DMS 273 (cell line): ENCODE measurements at regions not wholly inside any gene's neighbourhood (a gene's known extent, or its start where the extent isn't known, plus 50 kb on each side); places are given as distances from the start of the nearest gene placed in this dataset.

Source experiments
- DNase-seq: peaks from one replicate; lab custom pipeline; 2025; ENCODE audit not compliant: unreplicated experiment; lab: John Stamatoyannopoulos, UW

DNA sequence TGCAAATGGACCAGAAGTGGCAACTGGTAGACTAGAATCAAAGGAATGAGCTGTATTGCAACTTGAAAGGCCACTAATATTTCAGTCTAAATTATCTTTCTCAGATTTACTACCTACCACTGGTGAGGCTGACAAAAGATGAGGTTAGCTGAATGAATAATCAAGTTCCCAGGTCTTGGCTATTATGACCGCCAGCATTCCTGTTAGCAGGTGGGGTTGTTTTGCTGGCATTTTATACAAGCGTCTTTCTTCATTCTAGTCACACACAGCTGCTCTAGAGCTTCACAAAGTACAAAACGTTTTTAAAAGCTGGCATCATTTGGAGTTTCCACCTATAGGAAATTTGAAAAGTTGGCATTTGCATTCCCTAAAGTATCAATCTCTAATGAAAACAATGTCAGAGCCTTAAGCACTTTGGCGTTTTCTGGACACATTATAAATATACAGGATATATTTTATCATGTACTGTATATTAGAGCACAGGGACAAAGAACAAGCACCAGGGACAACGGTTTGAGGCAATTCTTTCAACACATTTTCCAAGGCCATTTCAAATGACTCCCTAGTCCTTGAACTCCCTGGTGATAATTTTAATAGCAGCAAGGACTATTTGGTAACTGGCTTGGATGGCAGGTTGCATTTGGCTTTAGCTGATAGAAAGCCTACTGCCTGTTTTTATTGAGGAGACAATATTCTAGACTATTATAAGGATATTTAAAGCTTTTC, 410.2 kb upstream of the CHST9 start:
- DNase-seq = no peak

DNA sequence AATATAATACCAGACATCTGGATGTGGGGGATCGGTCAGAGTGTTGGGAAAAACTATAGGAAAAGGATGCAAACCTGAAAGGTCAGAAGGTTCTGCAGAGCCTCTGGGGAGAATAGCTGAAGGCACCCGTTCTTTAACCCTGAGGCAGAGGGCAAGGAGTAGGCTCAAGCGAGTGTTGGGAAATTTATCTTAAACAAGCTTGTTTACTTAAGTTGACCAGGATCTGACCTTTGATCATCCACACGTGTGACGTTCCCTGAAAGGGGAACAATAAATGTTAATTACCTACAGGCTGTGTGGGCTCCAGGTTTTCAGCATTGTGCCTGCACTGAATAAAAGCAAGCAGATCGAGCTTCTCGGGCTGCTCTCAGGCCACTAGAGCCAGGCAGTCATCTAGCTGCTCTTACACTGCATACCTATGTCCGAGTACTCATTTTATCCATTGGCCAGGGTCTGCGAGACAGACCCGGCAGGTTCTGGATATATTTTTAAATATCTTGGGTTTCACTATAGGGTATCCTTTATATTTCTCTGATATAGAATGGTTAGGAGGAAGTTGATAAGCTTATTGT, 400.6 kb upstream of the CHST9 start:
- DNase-seq = no peak

DNA sequence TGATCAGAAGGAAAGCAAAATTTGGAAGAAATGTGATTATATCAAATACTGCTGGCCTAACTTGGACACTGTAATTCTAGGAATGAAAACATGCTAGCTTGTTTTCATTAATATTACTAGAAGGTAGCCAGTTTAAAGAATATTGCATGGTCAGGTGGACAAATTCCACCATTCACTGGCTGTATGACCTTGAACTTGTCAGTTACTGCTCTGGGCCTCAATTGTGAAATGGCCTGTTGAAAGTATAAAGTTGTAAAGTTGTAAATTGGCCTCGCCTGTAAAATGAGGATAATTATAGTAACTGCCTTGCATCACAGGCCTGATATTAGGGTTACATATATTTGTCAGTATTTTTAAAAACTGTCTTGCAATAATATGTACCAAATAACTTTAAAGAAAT, 398.4 kb upstream of the CHST9 start:
- no peak for DNase-seq

DNA sequence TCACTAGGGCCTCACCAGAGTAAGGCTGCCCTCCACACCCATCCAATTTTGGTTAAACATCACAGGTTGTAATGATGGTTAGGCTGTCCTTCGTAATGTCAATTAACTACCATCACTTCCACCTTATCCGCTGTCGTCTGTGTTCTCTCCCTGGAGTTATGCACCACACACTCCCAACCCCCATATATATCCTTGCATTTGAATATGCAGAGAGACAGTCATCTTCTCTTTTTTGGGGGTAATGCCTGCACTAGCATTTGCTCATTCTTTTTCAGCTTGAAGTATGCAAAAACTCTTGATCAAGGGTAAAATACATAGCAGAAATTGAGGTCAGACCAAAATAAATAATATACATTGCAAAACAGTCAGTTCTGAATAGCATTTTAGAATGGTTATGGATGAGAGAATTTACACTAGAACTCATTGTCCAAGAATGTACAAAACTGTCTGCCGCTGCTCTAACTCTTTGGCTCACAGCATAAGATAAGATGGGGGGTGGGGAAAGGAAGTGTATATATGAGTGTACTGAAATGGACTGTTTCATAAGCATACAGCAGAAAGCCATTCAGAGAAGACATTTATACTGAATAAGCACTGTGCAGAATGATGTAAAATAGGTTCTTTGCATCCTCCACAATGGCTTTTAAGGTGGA, 397.8 kb upstream of the CHST9 start:
- DNase-seq = no peak

DNA sequence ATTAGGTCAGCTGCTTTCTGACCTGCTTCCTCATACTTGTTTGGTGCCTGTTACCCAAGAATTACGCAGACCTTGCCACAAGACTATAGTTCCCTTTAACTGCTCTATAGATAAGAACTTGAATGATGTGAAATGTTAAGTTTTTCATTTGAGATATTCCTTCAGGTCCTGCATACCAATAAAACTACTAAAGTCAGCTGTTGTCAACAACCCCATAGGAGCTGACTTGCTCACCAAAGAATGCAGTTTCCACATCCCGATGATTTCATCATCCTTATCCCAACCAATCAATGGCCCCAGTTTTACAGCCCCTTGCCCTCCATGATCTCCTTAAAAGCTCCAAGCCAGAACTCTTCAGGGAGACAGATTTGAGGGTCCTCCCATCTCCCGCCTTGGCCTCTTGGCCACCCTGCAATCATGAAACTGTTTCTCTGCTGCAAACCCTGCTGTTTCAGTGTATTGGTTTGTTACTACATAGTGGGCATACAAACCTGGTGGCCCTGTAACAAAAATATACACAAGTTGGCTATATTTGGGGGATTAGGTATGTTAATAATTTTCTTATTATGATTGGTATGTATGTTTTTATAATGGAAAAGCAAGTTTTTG, 396.3 kb upstream of the CHST9 start:
- no peak for DNase-seq

DNA sequence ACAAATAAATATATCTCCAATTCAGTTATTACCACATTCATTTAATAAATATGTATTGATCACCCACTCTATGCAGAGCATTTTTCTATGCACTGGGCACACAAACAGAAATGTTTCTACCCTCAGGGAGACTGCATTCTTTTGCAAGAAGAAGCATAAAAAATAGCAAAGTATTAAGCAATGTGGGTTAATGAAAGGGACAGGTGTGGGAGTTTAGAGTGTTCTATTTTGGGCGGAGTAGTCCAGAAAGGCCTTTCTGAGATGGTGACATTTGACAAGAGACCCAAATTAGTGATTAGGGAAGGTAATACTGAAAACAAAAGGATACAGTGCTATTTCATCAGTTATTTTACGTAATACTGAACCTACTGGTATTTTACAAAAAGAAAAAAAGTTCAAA, 394.3 kb upstream of the CHST9 start:
- no peak for DNase-seq

DNA sequence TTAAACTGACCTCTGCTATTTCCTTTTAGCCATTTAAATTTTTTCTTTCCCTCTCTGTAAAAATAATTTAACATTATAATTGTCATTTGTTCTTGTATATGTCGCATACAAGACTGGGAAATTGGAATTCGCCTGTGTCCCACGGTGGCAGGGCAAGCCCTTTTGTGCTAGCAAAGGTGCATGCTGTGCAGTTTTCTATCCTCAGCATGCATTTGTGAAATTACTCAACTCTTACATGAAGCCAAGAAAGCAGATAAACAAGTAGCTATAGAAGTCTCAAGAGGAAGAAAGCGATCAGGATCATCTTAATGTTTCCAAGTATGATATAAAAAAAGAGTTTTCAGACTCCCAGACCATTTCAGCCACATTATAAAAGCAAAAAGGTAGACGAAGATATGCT, 392.6 kb upstream of the CHST9 start:
- DNase-seq = no peak

DNA sequence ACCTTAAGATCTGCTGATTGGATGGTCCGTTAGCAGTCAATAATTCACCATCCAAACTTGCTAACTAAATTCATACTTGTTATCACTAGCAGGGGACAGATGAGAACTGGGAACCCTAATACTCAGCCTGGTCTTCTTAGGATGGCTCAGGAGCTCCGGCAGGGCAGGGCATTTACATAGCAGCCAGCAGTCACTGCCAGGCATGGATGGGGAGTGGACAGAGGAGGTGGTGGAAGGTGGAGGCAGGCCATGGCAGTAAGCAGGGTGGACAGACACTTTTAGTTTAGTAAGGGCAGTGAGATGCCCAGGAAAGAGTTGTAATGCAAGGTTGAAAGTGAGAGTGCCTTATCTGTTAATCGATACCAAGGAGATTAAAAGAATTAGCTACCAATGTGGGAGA, 392.2 kb upstream of the CHST9 start:
- no peak for DNase-seq

DNA sequence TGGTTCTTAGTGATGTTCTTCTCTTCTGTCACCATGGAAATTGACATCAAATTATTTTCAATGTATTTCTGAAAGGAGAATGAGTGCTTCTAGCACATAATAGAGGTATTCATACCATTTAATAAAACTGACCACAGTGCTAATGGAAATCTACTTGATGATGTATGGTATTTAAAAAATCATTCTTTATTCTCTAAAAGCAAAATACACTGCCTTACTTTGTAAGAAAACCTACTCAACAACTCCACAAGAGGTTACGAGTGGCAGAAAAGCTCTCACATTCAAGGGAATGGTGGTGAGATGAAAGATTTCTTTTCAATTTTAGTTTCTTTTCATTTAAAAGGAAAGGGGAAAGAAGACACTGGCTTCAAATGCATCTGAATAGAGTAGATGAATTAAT, 382.3 kb upstream of the CHST9 start:
- no peak for DNase-seq

DNA sequence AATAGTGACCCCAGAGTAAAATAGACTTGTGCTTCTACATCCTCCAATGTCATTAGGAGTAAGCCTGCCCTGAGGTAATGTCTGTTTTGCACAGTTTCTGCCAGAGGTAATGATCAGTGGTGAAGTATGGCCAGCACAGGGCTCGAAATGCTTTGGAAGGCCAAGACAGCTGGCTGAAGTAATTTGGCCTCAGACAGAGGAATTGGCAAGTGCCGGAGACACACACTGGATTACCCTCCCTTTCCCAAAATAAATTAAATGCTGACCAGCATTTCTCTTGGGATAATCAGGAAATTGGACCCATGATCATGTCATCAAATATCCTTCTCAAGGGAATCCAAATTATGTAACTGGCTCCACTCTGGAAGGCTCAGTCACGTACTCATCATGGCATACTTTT, 379.0 kb upstream of the CHST9 start:
- DNase-seq = no peak

DNA sequence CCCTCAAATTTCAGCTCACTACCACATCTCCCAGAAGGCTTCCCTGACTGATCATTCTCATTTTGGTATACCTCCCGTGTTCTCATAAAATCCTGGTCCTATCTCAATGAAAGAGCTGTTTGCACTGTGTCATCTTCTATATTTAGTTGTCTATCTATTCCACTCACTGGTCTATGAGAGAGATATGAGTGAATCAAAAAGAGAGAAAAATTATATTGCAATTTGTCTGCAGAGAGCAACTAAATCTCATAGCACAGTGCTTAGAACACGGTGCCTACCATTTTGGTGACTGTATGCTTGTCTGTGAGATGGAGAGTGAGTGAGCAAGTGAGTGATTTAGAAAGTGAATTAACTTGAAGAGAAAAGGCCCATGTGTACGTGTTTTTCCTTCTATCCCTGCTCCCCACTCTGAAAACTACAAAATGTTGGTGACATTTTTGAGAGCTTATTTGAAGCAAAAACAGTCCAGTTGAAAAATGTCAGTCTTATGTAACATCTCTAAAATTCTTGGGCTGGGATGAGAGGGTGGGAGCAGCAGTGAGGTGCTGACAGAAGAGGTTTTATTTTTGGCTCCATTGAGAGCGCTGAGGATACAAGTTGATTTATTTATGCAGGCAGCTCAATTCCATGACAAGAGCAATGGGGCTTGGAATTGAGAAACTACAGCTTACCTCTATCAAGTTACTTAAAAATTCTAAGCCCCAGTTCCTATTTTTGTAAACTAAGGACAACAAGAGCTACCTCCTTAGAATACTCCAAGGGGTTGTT, 373.5 kb upstream of the CHST9 start:
- DNase-seq = no peak

DNA sequence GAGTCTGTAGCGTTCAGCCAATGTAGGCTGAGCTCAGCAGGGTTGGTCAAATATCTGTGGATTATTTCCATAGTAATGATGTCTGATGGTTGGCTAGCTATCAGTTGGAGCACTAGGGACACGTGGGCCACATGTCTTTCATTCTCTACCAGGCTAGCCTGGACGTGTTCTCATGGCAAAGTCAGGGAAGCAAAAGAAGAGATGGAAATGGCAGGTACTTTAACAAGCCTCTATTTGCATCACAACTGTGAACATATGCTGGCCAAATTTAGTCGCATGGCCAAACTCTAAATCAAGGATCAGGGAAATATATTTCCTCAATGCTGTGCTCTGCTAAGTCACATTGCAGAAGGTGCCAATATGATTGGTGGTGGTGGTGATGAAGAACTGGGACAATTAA, 371.6 kb upstream of the CHST9 start:
- DNase-seq = no peak

DNA sequence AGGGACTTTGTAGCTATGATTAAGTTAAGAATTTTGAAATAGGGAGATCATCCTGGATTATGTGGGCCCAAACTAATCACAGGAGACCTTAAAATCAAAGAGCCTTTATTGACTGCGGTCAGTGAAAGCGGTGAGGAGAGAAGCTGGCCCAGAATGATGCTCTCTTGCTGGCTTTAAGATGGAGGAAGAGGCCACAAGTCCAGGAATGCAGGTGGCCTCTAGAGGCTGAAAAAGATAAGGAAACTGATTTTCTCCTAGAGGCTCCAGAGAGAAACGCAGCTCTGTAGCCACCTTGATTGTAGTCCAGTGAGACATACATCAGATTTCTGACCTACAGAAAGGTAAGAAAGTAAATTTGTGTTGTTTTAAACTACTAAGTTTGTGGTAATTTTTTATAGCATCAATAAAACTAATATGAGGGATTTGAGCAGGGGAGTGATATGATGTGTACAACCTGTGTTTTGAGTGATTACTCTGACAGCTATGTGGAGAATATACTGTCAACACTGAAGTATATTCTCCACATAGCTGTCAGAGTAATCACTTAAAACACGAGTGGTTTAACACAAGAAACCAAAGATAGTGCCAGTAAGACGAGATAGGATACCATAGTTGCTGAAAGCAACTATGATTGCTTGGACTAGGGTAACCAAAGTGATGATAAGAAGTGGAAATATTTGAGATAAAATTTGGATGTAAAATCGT, 364.4 kb upstream of the CHST9 start:
- DNase-seq = no peak

DNA sequence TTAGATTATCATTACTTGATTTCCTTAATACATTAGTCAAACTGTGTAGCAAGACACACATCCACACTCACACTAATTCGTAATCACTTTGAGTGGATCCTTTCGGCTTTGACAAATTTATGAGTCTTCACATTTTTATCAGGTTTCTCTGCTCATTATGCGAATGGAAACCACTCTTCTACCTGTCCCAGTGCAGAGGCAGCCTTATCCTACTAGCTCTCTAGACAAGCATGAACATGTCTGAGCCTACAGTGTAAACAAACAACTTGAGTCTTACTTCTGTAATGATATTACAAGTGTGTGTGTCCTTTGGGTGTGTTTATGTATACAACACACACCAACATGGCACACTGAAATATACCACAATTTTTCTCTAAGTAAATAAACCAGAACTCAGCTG, 361.9 kb upstream of the CHST9 start:
- DNase-seq = no peak

DNA sequence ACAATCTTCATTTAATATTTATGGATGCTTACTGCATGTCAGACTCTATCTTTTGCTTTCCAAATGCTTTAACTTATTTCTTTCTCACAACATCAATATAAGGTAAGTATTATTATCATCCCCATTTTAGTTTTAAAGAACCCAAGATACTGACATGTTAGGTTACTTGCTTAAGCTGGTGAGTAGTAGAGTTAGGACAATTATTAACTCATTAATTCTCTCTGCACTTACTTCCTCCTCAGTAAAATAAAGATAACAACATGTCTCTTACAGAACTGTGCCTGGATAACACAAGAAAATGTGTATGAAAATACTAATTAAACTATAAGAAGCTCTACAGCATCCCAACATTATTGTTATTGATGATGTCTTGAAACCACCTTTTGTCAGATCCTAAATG, 359.1 kb upstream of the CHST9 start:
- DNase-seq = no peak

DNA sequence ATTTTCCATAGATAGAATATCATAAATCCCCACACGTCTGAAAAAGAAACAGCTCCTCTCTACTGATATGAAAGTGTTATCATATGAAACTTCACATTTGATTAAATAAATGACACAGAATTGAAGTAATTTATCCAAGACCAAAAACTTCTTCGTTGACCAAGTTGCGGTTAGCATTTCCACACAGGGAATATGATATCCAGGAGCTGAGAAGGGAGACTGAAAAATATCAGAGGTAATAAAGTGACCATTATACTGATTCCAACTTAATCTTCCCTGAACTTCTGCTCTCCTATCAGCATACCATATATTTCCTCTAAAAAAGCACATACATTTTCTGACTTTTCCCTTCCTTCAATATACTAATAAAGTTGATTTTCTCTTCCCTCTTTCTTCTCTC, 356.2 kb upstream of the CHST9 start:
- DNase-seq = no peak

DNA sequence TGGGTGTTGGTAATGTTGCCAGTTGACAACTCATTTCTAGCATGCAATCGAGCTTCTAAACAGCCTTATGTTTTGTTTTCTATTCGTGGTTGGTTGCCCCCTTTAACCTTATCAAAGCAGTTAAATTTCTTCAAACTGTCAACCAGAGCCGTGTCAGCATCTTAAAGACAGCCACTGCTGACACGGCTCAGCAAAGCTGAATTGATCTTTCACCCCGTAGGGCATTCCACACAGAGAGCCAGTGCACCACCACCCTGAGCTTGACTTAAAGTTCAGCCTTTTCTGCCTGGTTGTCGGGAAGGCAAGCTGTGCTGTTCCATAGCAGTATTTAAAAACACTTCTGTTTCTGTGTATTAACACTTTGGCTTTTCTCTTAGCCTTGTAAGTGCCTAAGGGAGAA, 355.0 kb upstream of the CHST9 start:
- no peak for DNase-seq

DNA sequence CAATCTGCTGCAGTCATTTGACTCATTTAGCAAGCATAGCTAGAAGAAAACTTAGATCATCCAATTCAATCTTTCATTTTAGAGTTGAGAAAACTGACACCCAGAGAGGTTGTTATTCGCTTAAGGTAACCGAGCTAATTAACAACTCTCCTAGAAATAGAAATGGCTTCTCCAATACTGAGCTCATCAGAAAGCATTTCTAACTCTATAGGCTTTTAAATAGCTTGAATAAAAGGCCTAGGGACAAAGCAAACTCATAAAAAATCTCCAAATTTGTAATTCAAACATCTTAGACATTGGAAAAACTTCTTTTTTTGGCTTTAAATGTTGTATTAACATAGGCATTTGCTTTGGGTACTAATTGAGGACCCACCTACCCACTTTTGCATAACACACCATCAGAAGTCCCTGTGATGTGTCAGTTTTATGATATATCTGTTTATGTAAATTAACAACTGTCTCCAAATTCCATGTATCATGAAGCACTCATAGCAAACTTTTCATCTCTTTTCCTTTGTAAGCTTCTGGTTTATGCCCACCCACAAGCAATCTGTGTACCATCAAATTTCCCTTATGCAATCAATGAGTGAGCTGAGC, 343.9 kb upstream of the CHST9 start:
- no peak for DNase-seq

DNA sequence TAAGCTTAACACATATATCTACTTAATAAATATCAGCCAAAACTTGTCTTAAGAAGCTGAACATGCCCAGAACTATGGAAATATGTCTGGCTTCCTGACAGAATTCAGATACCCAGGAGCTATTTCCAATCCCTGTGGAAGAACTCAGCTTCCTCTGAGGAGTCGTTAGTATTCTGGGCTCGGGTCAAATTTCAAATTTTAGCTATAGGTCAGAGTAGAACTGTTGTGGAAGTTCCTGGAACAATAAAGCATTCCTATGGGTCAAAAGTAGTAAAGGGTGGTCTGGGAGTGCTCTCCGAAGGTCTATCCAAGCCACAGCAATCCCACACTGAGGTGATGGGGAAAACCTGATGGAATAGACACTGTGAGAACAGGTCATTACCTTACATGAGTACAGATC, 342.7 kb upstream of the CHST9 start:
- no peak for DNase-seq

DNA sequence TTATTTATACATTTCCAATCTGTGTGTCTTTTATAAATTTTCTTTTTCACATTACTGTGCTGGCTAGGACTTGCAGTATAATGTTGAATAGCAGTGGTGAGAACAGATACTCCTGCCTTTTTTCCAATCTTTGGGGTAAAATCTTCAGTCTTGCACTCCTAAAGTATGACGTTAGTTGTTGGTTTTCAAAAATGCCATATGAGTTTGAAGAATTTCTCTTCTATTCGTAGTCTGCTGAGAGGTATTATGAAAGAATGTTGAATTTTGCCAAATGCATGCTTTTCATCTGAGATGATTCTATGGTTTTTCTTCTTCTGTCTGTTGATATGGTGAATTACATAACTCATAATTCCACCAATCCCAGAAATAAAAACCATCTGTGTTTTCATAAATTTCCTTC, 335.3 kb upstream of the CHST9 start:
- DNase-seq = no peak
